NCI-H146 treated with DMSO at 0.1 percent for 48 hours (cell line): ENCODE measurements at regions not wholly inside any gene's neighbourhood (a gene's known extent, or its start where the extent isn't known, plus 50 kb on each side); places are given as distances from the start of the nearest gene placed in this dataset.

Experiments
- DNase-seq: peaks from one replicate; lab custom pipeline; 2025; ENCODE audit not compliant: unreplicated experiment; lab: John Stamatoyannopoulos, UW

DNA sequence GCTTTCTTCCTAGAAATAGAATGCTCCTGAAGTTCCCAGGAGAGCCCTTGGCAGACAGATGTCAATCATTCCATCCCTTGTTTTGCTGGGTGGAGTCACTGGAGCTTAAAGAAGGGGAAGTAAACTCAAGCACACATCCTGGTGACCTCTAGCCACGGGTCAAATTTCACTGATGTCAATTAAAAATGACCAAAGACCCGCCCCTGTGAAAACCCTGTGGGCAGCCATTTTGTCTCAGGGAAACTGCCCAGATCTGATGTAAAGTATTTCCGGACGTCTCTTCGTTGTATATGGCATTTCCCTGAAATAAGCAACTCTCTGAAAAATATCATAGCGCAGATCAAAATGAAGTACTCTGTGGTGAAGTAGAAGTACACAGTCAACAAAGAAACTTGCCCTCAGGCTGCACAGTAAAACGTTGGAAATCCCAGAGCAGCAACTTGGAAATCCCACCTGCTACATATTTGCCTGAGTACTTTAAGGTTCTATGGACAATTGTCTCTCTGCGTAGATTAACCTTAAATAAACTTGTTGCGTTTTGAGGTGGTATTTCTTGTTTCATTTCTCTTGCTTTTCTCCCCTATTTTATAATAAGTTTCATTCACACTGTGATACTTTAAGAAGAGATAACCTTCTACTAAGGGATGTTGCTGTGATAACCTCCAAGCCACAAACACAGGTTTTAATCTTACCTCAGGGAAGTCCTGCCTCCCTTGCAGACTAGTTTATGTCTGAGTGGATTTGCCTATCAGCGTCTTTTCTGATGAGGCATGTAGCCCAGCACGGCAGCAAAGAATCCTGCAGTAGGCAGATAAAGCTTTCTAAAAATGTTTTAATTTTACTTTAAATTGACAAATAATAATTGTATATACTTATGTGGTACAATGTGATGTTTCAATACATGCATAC, 60.9 kb upstream of the PIP5K1B start:
- DNase-seq: no peak

DNA sequence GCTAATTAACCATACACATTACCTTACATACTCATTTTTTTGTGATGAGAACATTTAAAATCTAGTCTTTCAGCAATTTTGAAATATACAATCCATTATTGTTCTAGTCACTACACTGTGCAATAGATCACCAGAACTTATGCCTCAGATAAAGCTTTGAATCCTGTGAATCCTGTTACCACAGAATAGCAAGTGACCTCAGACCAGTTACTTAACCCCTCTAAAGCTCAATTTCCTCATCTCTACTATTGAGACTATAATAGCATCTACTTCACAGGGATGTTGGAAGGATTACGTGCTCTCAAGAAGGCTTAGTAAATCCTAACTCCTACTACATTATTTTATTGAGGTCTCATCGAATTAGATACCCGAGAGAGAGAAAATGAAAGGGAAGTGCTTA, 60.2 kb upstream of the PIP5K1B start:
- DNase-seq: no peak

DNA sequence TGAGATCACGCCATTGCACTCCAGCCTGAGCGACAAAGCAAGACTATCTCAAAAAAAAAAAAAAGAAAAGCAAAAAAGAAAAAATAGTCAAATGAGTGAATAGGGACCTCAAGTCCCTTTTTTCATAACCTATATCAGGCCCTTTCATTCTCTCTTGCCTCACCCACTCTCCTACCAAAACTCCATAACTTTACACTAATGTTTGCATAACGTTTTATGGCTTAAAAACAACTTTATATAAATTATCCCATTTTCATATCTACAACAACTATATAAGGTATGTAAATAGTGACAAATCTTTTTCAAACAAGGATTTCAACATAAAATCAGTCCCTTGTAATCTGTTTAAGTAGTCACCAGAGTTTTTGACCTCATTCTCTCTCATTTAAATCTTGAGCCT, 56.9 kb upstream of the PIP5K1B start:
- no peak for DNase-seq

DNA sequence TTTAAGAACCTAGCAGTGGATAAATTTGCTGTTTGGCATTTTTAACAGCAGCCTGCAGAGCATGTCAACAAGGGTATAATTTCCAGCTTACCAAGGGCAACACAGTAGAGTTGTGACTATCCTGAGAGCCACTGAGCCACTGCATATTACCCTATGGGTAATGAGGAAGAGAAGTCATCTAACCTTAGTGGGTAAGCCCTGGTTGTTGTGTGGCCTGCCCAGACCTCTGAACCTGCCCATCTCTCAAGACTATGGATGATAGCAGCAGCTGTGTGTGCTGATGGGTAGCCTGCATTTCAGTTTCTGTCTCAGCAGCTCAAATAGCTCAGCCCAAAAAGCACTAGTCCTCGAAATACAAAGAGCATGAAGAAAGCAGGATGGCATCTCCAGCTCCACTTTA, 56.1 kb upstream of the PIP5K1B start:
- DNase-seq: no peak

DNA sequence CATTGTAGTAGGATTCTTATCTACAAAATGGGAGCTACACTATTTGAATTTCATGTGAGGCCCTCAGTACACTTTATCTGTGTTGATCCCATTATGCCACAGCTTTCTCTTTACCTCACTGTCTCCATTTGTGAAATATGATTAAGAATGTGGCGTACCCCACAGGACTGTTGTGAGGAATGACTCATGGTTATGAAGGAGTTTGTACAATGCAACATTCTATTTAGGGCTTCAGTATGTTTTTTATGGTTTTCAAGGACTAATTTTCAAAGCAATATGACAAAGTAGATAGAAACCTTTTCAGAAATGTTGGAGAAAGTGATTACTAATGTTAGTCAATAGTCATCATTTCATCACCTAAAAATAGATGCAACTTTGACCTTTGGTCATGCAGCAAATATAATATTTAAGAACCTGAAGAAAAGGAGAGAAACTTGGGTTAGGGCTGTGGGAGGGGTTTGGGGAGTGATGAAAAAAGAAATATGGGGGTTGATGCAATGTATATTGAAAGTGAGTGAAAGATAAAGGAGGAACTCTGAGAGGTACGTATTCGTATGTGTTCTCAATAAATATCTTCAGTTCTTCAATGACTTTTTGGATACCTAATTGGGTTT, 53.7 kb upstream of the PIP5K1B start:
- no peak for DNase-seq

DNA sequence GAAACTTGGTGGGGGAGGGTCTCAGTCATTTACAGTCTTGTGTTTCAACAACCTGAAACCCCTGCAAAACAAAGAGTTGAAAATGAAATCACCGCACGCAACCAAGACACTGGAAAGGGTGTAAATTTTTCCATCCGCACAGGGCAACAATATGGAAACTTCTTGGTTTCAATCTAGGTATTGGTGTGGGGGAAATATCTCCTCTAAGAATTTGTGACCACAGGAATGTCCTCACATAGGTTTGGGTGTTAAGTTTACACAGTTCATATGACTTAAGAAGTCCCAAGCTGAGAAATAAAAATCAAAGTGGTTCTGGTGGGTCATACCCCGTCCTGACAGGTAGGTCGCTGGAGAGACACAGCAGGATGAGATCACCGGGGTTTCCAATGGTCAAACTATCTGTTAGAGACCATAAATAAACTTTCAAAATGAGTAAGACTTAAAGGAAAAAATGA, 51.9 kb upstream of the PIP5K1B start:
- no peak for DNase-seq

DNA sequence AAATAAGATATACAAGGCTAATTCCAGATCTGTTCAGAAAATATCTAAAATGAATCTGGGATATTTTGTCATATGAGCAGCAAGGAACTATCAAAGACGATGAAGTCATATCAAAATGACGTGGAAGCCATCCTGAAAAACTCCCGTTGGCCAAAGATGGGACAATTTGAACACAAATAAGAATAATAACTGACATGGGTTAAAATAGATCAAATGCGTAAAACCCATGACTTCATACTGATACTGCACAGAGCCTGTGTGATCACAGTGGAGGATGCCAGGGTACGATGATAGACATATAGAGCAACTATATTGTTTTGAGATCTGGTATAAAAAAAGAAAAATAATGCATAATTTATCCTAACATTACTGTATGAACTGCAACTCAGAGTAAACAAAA, 51.0 kb upstream of the PIP5K1B start:
- no peak for DNase-seq
